H9 (cell line): ENCODE measurements at regions not wholly inside any gene's neighbourhood (a gene's known extent, or its start where the extent isn't known, plus 50 kb on each side); places are given as distances from the start of the nearest gene placed in this dataset.

ENCODE experiments used
- DNase-seq: peaks from one replicate; pipeline ENCODE4 v3.0.0-alpha.2; 2017
- H2AFZ ChIP-seq: one replicate; pipeline ENCODE4 v1.6.1; 2013; ENCODE audit warnings: mild to moderate bottlenecking, low read length, control low read depth, moderate library complexity
- H2AK5ac ChIP-seq: 2 replicates; pipeline ENCODE4 v1.6.1; 2013; ENCODE audit warnings: low read length, control low read depth, mixed read lengths; ENCODE audit not compliant: insufficient read length
- H2BK120ac ChIP-seq: one replicate; pipeline ENCODE4 v1.6.1; 2013; ENCODE audit warnings: low read depth, mild to moderate bottlenecking, low read length, control low read depth, inconsistent platforms; ENCODE audit not compliant: poor library complexity, severe bottlenecking
- H2BK12ac ChIP-seq: 2 replicates; pipeline ENCODE4 v1.6.1; 2013; ENCODE audit warnings: low read length, control low read depth, mixed read lengths, low read depth; ENCODE audit not compliant: insufficient read length
- H2BK15ac ChIP-seq: 2 replicates; pipeline ENCODE4 v1.6.1; 2013; ENCODE audit warnings: low read depth, low read length, control low read depth
- H2BK20ac ChIP-seq: one replicate; pipeline ENCODE4 v1.6.1; 2013; ENCODE audit warnings: low read depth, mild to moderate bottlenecking, low read length, control low read depth, inconsistent platforms; ENCODE audit not compliant: poor library complexity, severe bottlenecking
- H2BK5ac ChIP-seq: 2 replicates; pipeline ENCODE4 v1.6.1; 2013; ENCODE audit warnings: low read length, control low read depth, mixed read lengths; ENCODE audit not compliant: insufficient read length
- H3K14ac ChIP-seq: 2 replicates; pipeline ENCODE4 v1.6.1; 2013; ENCODE audit warnings: low read length, control low read depth; ENCODE audit not compliant: insufficient read depth
- H3K18ac ChIP-seq: 2 replicates; pipeline ENCODE4 v1.6.1; 2013; ENCODE audit warnings: low read depth, mild to moderate bottlenecking, mixed read lengths, low read length, control low read depth; ENCODE audit not compliant: insufficient read length
- H3K23ac ChIP-seq: 2 replicates; pipeline ENCODE4 v1.6.1; 2013; ENCODE audit warnings: low read length, control low read depth, mixed read lengths, low read depth; ENCODE audit not compliant: insufficient read length
- H3K23me2 ChIP-seq: 2 replicates; pipeline ENCODE4 v1.6.1; 2013; ENCODE audit warnings: low read depth, mild to moderate bottlenecking, mixed read lengths, low read length, control low read depth; ENCODE audit not compliant: insufficient read length, poor library complexity, severe bottlenecking
- H3K27ac ChIP-seq: 2 replicates; pipeline ENCODE4 v1.5.1; 2013; ENCODE audit warnings: low read length, control low read depth, mixed read lengths, low read depth; ENCODE audit not compliant: insufficient read length
- H3K27me3 ChIP-seq: 2 replicates; pipeline ENCODE4 v1.6.1; 2013; ENCODE audit warnings: low read length, control low read depth, inconsistent platforms; ENCODE audit not compliant: insufficient read depth
- H3K4ac ChIP-seq: 2 replicates; pipeline ENCODE4 v1.6.1; 2013; ENCODE audit warnings: low read depth, mild to moderate bottlenecking, control low read depth, inconsistent platforms, low read length, moderate library complexity
- H3K4me1 ChIP-seq: 2 replicates; pipeline ENCODE4 v1.6.1; 2013; ENCODE audit warnings: low read length, control low read depth, inconsistent platforms; ENCODE audit not compliant: insufficient read depth
- H3K4me2 ChIP-seq: 2 replicates; pipeline ENCODE4 v1.6.1; 2013; ENCODE audit warnings: low read length, control low read depth, mixed read lengths; ENCODE audit not compliant: insufficient read length, insufficient read depth
- H3K56ac ChIP-seq: 2 replicates; pipeline ENCODE4 v1.6.1; 2013; ENCODE audit warnings: low read depth, mild to moderate bottlenecking, mixed read lengths, low read length, control low read depth; ENCODE audit not compliant: insufficient read length
- H3K79me1 ChIP-seq: 2 replicates; pipeline ENCODE4 v1.6.1; 2013; ENCODE audit warnings: low read depth, mild to moderate bottlenecking, moderate library complexity, low read length, control low read depth, inconsistent platforms; ENCODE audit not compliant: insufficient read depth, poor library complexity, severe bottlenecking
- H3K79me2 ChIP-seq: 2 replicates; pipeline ENCODE4 v1.6.1; 2013; ENCODE audit warnings: low read length, control low read depth, inconsistent platforms; ENCODE audit not compliant: insufficient read depth
- H3K9ac ChIP-seq: 2 replicates; pipeline ENCODE4 v1.6.1; 2013; ENCODE audit warnings: low read length, control low read depth, mixed read lengths; ENCODE audit not compliant: insufficient read length; ENCODE audit errors: extremely low read depth
- H3K9me3 ChIP-seq: one replicate; pipeline ENCODE4 v1.6.1; 2013; ENCODE audit warnings: low read depth, low read length, inconsistent platforms; ENCODE audit not compliant: control insufficient read depth
- H3T11ph ChIP-seq: one replicate; pipeline ENCODE4 v1.6.1; 2013; ENCODE audit warnings: mild to moderate bottlenecking, low read length, control low read depth, inconsistent platforms
- H4K20me1 ChIP-seq: one replicate; pipeline ENCODE4 v1.6.1; 2013; ENCODE audit not compliant: control insufficient read depth, insufficient read length, insufficient read depth
- H4K5ac ChIP-seq: 2 replicates; pipeline ENCODE4 v1.6.1; 2013; ENCODE audit warnings: low read depth, mild to moderate bottlenecking, mixed read lengths, low read length, control low read depth; ENCODE audit not compliant: insufficient read length
- H4K8ac ChIP-seq: replicated peaks from 2 replicates; pipeline ENCODE4 v1.6.1; 2013; ENCODE audit warnings: low read length, control low read depth, mixed read lengths, low read depth; ENCODE audit not compliant: insufficient read length
- H4K91ac ChIP-seq: 2 replicates; pipeline ENCODE4 v1.6.1; 2013; ENCODE audit warnings: low read depth, mild to moderate bottlenecking, moderate library complexity, mixed read lengths, low read length, control low read depth; ENCODE audit not compliant: insufficient read length
- H3K27ac Mint-ChIP-seq, 3 experiments: 2 replicates in 2 of 3; 3 replicates in 1 of 3; pipeline ENCODE4 v1.8.0; 2020 to 2021; ENCODE audit warnings: mixed read lengths in 3 of 3, mild to moderate bottlenecking in 1 of 3, moderate library complexity in 1 of 3
- H3K27me3 Mint-ChIP-seq: 2 replicates; pipeline ENCODE4 v1.8.0; 2021; ENCODE audit warnings: low read depth, mild to moderate bottlenecking, moderate library complexity, mixed read lengths
- H3K36me3 Mint-ChIP-seq, 3 experiments: 2 replicates in 2 of 3; 3 replicates in 1 of 3; pipeline ENCODE4 v1.8.0; 2020 to 2021; ENCODE audit warnings: low read depth in 3 of 3, mixed read lengths in 3 of 3; ENCODE audit not compliant: insufficient read depth in 1 of 3
- H3K4me1 Mint-ChIP-seq, 2 experiments: 2 replicates each; pipeline ENCODE4 v1.8.0; 2020; ENCODE audit warnings: mixed read lengths in 2 of 2
- H3K4me3 Mint-ChIP-seq, 2 experiments: 2 replicates in 1 of 2; 3 replicates in 1 of 2; pipeline ENCODE4 v1.8.0; 2020 to 2021; ENCODE audit warnings: mild to moderate bottlenecking in 2 of 2, mixed read lengths in 2 of 2, moderate library complexity in 1 of 2
- H3K9me3 Mint-ChIP-seq, 2 experiments: 2 replicates in 1 of 2; 3 replicates in 1 of 2; pipeline ENCODE4 v1.8.0; 2020; ENCODE audit warnings: mild to moderate bottlenecking in 2 of 2, mixed read lengths in 2 of 2, moderate library complexity in 1 of 2
- CTCF ChIP-seq: fragments of 200-600 bp; sonication (generic); conservative IDR thresholded peaks from 3 replicates; pipeline ENCODE4 v1.8.0; 2021; ENCODE audit warnings: antibody characterized with exemption, mild to moderate bottlenecking
- WGBS: extraction: QIAGEN DNeasy Blood & Tissue Kit; methylation state at CpG from one replicate; pipeline ENCODE4 v1.1.7; 2013; ENCODE audit warnings: missing lambda C conversion rate, low lambda C conversion rate, mixed read lengths; ENCODE audit not compliant: insufficient read length; ENCODE audit errors: extremely low coverage; 5-methylcytosine and 5-hydroxymethylcytosine counted together

DNA sequence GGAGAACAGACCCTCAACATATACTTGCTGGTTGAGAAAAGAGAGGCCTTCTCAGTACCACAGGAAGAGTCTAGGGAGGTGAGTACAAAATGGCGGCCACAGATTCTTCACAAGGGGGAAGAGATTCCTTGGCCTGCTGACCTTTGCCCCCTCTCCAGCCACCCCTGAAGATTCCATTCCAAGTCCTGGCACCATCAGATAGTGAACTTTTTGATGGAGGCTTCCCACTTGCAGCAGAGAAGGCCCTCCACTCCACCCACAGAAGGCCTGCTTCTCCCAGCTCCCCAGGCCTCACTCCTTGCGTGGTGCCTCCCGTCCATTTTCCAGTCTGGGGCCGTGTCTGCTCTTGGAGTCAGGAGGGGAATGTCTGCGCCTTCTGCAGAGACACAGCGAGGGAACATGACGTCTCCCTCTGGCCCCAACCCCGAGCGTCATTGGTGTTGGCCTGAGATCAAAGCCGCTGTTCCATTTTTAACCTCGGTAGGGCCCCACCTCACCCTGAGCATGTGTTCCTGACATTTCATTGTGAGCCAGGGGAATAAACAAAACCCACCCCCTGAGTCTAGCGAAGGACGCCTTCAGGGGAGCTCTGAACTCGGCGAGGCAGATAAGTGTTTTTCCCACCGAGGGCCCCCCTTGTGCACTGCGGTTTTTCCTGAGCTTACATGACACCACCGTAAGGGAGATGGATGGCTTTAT, 268.7 kb upstream of the TBX3 start:
- Histone ChIP-seq H3T11ph (no peak overlapping the region), H4K91ac (no peak overlapping the region), H3K4me2 (no peak overlapping the region), H2BK12ac (no peak overlapping the region), H3K9ac (no peak overlapping the region), H3K23me2 (no peaks in the 10 kb centered on the region), H3K27me3 (no peaks in the 10 kb centered on the region), H4K5ac (no peak overlapping the region), H4K8ac (no peak overlapping the region), H3K14ac (no peak overlapping the region), H3K4ac (no peak overlapping the region), H3K79me1 (no peaks in the 10 kb centered on the region), H3K4me1 (no peaks in the 10 kb centered on the region), H2BK15ac (no peak overlapping the region), H3K18ac (no peak overlapping the region), H3K23ac (no peak overlapping the region), H2BK5ac (no peak overlapping the region), H3K27ac (no peak overlapping the region), H2AK5ac (no peak overlapping the region), H2BK20ac (no peak overlapping the region), H2AFZ (no peak overlapping the region), H3K79me2 (no peaks in the 10 kb centered on the region), H2BK120ac (no peak overlapping the region), H4K20me1 (no peaks in the 10 kb centered on the region), H3K9me3 (no peaks in the 10 kb centered on the region), H3K56ac (no peak overlapping the region)
- TF ChIP-seq CTCF, result no peak
- H3K9me3 Mint-ChIP-seq, result no peaks in the 10 kb centered on the region
- no peak overlapping the region for H3K27ac Mint-ChIP-seq
- no peaks in the 10 kb centered on the region for H3K36me3 Mint-ChIP-seq
- H3K4me3 Mint-ChIP-seq, result no peak overlapping the region
- no peak for DNase-seq
- no peaks in the 10 kb centered on the region; the same call in 1 of the 2 replicates for H3K27me3 Mint-ChIP-seq
- H3K4me1 Mint-ChIP-seq, result no peaks in the 10 kb centered on the region
- no CpG with 5 or more reads among the region's 18 CpGs for WGBS
